Upper lobe of right lung (tissue), 1 donor: ENCODE measurements at regions not wholly inside any gene's neighbourhood (a gene's known extent, or its start where the extent isn't known, plus 50 kb on each side); places are given as distances from the start of the nearest gene placed in this dataset.

Source experiments
- ATAC-seq: fragments of 200-7000 bp; cut with Tn5 transposase; one replicate; pipeline ENCODE4 v1.9.1; 2020; ENCODE audit warnings: mild to moderate bottlenecking, moderate library complexity
- DNase-seq: peaks from one replicate; pipeline ENCODE4 v3.0.0-alpha.2; 2020
- H3K27ac ChIP-seq: fragments of 200-600 bp; one replicate; pipeline ENCODE4 v1.8.0; 2022
- H3K27me3 ChIP-seq: fragments of 200-600 bp; one replicate; pipeline ENCODE4 v1.8.0; 2022; ENCODE audit warnings: mild to moderate bottlenecking
- H3K36me3 ChIP-seq: fragments of 200-600 bp; one replicate; pipeline ENCODE4 v1.8.0; 2022
- H3K4me1 ChIP-seq: fragments of 200-600 bp; one replicate; pipeline ENCODE4 v1.8.0; 2022
- H3K4me3 ChIP-seq: fragments of 200-600 bp; one replicate; pipeline ENCODE4 v1.8.0; 2022; ENCODE audit warnings: mild to moderate bottlenecking
- H3K9me3 ChIP-seq: fragments of 200-600 bp; one replicate; pipeline ENCODE4 v1.8.0; 2022
- CTCF ChIP-seq: fragments of 200-600 bp; IDR thresholded peaks from one replicate; pipeline ENCODE4 v1.8.0; 2022; ENCODE audit warnings: antibody characterized with exemption
- intact Hi-C: fragments of 100-400 bp; cut with DNase I; formaldehyde crosslinking; loops from one replicate; pipeline ENCODE4 v1.11.0; 2022
- donor health status: DM: no; HTN: yes; CAD: no; lungs with severe emphysema.

- no peaks in the 10 kb centered on the region for H3K9me3 ChIP-seq
- no peaks in the 10 kb centered on the region for H3K4me1 ChIP-seq
- no peaks in the 10 kb centered on the region for H3K36me3 ChIP-seq
- TF ChIP-seq CTCF, result no peak
- H3K27ac ChIP-seq, result no peak overlapping the region
- intact Hi-C loops, result no loop called here
- H3K4me3 ChIP-seq, result no peak overlapping the region
- no peaks in the 10 kb centered on the region for H3K27me3 ChIP-seq
- ATAC-seq (no peak), DNase-seq (no peak)
Measured at GRCh38 chr11:28963187-28963586, 855.0 kb downstream of the METTL15 start.

DNA sequence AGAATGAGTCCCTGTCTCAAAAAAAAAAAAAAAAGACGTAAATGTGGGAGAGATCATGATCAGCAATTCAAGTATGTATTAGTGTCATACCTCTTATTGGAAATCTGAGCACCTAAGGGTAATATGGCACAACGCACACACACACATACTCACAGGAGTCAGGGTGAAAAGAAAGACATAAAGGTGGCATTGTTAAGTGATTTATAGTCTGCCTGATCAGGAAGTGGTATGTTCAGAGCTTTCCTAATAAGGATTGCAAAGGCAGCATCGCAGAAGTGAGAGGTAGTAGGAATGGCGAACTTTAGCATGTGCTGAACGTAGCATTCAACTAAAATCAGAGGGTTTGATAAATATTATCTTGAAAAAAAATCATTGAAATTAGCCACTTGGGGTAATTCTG, 854.3 kb downstream of the METTL15 start:
- ATAC-seq (no peak), DNase-seq (no peak)
- TF ChIP-seq CTCF, result no peak
- H3K36me3 ChIP-seq, result no peaks in the 10 kb centered on the region
- H3K27ac ChIP-seq, result no peak overlapping the region
- no peak overlapping the region for H3K4me3 ChIP-seq
- intact Hi-C loops, result no loop called here
- no peaks in the 10 kb centered on the region for H3K27me3 ChIP-seq
- no peaks in the 10 kb centered on the region for H3K4me1 ChIP-seq
- no peaks in the 10 kb centered on the region for H3K9me3 ChIP-seq

- Histone ChIP-seq H3K27me3 (no peaks in the 10 kb centered on the region), H3K4me3 (no peak overlapping the region), H3K4me1 (no peaks in the 10 kb centered on the region), H3K27ac (no peak overlapping the region), H3K36me3 (no peaks in the 10 kb centered on the region), H3K9me3 (no peaks in the 10 kb centered on the region)
- DNase-seq (no peak), ATAC-seq (no peak)
- no peak for TF ChIP-seq CTCF
- intact Hi-C loops, result no loop called here
Measured at GRCh38 chr11:28961726-28962125, 853.5 kb downstream of the METTL15 start.

DNA sequence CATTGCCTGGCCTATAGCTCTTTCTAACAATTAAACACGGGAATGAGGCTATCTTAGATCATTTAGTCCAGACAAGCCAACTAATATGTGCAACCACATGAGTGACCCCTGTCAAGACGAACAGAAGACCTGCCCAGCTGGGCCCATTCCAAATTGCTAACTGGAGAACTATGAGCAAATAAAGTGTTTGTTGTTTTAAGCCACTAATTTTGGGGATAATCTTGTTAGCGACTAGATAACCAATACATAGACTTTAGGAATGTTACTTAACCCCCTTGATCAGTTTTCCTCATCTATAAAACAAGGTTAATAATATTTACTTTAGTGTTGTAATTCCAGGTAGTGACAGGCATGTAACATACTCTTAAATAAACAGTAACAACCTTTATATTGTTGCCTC, 848.3 kb downstream of the METTL15 start:
- TF ChIP-seq CTCF, result no peak
- intact Hi-C loops, result no loop called here

GRCh38 chr11:28951191-28951590, 843.0 kb downstream of the METTL15 start:
- H3K9me3 ChIP-seq, result no peaks in the 10 kb centered on the region
- DNase-seq, result no peak
- no peak overlapping the region for H3K27ac ChIP-seq
- intact Hi-C loops, result no loop called here
- no peaks in the 10 kb centered on the region for H3K4me1 ChIP-seq
- H3K4me3 ChIP-seq, result no peak overlapping the region
- no peak for TF ChIP-seq CTCF
- no peak for ATAC-seq
- no peaks in the 10 kb centered on the region for H3K27me3 ChIP-seq
- H3K36me3 ChIP-seq, result no peaks in the 10 kb centered on the region

More for the DNA sequence above, 848.3 kb downstream of the METTL15 start:
- no peaks in the 10 kb centered on the region for H3K4me1 ChIP-seq
- DNase-seq, result no peak
- H3K27me3 ChIP-seq, result no peaks in the 10 kb centered on the region
- H3K27ac ChIP-seq, result no peak overlapping the region
- no peak overlapping the region for H3K4me3 ChIP-seq
- H3K36me3 ChIP-seq, result no peaks in the 10 kb centered on the region
- ATAC-seq, result no peak
- no peaks in the 10 kb centered on the region for H3K9me3 ChIP-seq

GRCh38 chr11:28939381-28939780, 831.2 kb downstream of the METTL15 start:
- TF ChIP-seq CTCF, result no peak
- DNase-seq (no peak), ATAC-seq (no peak)
- Histone ChIP-seq H3K4me1 (no peaks in the 10 kb centered on the region), H3K27ac (no peak overlapping the region), H3K36me3 (no peaks in the 10 kb centered on the region), H3K27me3 (no peaks in the 10 kb centered on the region), H3K9me3 (no peaks in the 10 kb centered on the region), H3K4me3 (no peak overlapping the region)
- intact Hi-C loops, result no loop called here
